HG03521 (cell line): ENCODE measurements at regions not wholly inside any gene's neighbourhood (a gene's known extent, or its start where the extent isn't known, plus 50 kb on each side); places are given as distances from the start of the nearest gene placed in this dataset.
"Not testable (repeated sequence)": the region's sequence is repeated elsewhere in the genome, so short reads cannot be mapped to it uniquely, and the experiment has no call there.

Experiments
- ATAC-seq: cut with Tn5 transposase; IDR thresholded peaks from one replicate; pipeline ENCODE4 v1.9.1; 2021; ENCODE audit warnings: mild to moderate bottlenecking, moderate library complexity; ENCODE audit not compliant: unreplicated experiment

DNA sequence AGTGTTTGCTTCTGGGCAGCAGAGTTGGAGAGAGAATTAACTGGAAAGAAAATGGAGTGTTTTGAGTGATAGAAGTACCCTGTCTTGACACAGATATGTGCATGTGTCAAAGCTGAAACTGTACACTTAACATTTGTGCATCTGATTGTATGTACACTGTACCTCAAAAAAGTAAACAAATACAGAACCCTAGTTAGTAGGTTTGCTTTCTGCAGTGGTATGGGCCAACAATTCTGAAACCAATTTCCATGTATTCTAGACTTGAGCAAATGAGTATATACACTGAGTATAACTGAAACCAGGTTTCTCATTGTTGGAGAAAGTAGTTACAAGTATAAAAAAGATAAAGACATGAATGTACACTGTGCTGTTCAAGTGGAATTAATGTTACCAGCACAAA, 52.4 kb downstream of the ELAPOR2 start:
- ATAC-seq: no peak

DNA sequence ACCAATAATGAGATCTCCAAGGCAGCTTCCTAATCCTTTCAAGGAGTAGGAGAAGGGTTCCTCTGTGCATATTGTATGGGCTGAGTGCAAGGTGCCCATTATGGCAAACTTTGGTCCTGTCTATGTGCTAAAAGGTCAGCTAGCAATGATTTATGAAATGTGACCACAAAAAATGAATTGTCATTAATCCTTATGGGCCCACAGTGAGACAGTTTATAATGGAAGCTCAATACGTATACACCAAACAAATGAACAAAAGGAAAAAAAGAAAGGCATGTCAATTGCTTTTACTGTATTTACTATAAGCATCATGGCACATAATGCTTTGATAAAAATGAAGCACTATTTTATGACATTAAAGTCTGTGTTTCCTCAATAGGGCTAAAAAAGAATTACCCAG, 54.5 kb downstream of the ELAPOR2 start:
- no peak for ATAC-seq

DNA sequence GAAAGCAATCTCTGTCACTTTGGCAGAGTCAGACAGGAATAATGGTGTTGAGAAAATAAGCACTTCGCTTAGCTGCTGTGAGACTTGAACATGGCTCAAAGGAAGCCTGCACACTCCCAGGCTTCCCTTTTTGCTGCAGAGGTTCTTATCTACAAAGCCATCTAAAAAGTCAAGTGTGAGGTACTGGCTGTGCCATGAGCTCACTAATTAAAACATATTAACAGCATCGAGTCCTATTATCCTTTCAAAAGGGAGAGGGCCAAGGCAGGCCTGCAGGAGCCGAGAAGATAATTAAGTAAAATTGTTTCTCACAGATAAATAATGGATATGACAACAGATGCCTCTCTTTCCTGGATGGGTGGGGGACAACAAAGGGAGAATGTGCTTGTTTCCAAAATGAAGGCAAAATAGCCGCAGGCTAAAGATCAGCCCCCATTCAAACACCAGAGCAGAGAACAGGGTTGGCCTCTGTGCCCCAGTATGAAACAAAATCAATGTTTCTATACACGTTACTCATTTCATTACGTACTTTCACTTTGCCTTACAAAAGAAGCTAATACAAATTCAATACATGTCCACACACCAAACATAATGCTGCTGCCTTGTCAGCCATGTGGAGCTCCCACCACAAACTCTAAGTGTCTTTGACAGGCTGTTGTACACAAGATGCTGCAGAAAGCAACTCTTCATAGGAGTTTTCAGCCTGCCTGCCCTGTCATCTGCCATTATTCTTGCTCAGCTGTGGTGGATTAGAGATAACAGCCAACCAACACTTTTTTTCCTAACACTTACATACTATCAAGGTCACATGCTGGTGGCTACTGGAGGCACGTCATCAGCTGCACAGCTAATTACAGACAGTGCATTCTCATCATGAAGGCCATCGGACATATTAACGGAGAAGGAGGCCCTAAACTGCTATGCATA, 55.3 kb downstream of the ELAPOR2 start:
- ATAC-seq: no peak

DNA sequence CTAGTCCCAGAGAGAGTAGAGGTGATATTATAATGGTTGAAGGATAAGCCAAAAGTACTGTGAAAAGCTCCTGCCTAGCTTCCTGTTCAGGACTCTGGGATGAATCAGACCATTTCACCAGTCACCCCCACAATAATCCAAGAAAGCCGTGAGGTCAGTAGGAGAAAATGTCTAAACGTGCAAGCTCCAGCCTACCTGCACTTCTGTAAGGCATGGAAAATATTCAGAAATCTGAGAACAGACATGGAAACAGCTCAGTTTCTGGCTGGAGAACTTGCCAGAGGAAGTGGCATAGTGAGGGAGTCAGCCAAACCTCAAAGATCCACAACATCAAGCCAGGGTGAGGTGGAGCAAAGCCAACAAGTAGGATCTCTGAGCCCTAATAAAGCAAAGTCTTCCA, 58.2 kb downstream of the ELAPOR2 start:
- no peak for ATAC-seq

DNA sequence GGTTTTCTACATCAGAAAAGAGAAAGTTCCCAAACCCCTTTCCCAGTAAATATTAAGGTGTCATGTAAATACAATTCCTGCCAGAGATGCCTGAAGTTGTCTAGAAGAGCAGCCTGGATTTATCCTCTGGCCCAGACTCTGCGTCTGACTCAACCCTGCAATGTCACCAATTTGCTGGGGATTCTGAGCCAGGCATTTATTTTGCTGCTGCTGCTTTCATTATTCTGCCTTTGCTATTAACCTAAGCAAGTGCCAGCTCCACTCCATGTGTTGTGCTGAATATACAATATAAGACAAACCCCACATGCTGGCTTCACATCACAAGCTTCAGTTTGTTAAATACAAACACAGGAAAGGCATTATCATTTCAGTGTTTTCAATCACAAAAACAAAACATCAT, 59.1 kb downstream of the ELAPOR2 start:
- no peak for ATAC-seq

DNA sequence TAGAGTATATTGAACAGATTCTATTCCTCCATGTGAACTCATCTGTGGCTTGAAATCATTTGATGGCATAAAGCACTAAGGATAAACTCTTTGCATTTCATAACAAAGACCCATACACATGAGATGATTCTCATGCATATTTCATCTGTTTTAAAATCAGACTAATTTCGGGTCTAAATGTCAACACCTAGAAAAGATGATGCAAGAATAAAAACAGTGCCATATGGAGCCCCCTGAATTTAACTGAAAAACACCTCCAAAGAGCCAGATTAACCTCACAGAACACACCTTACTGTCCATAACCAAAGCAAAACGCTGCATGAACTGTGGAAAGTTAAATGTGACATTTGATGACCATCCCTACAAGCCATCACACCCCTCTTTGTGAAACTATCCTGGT, 59.7 kb downstream of the ELAPOR2 start:
- no peak for ATAC-seq

DNA sequence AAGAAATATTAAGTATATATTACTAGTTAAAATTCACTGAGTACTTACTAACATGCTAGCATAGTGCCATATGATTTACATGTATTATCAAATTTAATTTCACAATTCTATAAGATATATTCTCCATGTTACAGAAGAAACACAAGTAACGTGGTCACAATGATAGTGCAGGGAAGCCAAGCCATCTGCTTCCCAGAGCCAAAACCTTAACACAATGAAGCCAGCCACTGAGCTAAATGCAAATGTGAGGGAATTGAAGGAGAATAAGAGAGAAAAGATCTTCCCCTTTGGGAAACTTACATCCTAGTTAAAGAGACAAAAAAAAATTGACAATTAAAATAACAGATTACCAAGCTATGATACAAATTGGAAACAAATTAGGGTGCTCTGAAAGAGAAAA, 63.6 kb downstream of the ELAPOR2 start:
- ATAC-seq: no peak

DNA sequence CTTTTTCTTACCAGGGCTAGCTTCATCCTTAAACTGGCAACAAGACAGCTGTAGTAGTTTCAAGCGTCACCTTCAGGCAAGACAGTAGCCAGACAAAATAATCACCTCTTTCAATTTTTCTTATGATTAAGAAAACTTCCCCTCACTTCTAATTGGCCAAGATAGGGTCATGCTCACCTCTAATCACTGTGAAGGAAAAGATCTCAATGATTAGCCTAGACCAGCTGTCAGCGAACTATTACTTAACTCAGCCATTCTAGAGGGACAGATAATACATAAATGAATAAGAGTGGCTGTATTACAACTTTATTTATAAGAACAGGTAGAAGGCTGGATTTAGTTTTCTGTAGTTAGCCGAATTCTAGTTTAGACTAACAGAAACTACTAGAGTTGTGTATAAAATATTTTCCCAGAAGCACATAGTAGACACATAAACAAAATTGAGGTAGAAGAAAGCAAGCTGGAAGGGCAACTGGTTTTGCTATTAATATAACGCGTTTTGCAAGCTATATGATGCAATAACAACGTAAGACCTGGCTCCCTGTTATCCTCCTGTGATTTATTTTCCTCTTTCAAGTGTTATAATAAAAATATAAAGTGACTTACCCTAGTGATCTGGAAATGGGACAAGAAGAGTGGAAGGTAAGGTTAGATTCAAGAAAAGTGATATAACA, 64.3 kb downstream of the ELAPOR2 start:
- ATAC-seq: no peak

DNA sequence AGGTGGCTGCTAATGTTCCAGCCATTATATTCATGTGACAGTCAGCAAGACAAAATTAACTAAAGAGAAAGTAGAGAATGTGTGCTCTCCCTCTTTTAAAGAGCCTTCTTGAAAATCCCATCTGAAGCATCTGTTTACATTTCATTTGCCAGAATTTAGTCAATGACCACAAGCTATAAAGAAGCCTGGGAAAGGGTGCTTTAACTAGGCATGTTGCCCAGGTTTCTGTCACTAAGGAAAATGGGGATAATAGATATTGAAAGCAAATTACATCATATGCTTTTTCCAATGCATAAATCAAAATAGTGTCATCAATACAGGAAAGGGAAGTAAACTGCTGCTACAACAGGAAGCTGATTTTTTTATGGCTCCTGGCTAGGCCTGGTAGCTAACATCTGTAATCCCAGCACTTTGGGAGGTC, 67.7 kb downstream of the ELAPOR2 start:
- ATAC-seq: no peak

DNA sequence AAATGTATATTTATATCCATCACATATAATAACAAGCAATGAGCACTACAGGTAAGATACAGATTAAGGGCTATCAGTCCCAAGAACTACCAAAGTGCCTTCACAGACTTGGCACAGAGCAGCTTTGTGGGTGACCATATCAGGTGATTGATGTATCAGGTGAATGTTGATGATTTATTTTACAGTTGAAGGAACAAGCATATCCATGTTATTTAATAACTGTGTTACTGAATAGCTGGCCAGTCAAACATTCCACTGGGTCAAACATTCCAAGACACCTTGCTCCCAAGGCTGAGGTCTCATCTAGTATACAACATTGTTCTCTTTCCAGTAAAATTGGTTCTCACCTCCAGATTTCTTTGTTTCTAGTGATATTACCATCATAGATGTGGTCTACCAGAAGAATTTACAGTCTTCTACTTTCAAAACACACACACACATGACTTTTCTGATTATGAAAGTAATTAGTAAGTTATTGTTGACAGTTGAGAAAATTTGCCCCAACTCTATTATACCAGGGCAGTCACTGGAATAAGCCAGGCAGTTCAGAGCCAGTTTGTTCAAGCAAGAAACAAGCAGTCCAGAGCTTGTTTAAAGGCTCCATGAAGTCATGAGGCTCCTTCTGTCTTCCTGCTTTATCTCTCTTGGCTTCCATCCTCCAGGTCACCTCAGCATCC, 68.2 kb downstream of the ELAPOR2 start:
- peak; percentile 77 for ATAC-seq

DNA sequence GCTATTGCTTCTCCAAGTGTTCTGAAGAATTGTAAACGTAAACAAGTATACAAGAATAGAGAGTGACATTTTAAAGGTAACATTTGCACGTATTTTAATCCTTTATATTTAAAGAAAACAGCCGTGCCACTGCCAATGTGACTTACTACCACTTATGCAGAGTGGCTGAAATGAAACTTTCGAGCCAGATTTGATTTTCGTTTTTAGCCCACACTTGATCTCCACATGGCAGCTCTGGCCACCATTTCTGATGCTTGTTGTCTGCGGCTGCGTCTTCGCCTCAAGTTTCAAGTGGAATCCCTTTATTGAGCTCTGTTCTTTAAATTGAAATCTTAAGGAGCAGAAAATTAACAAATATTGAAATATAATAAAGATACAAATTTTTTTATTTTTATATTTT, 70.0 kb downstream of the ELAPOR2 start:
- ATAC-seq: no peak

DNA sequence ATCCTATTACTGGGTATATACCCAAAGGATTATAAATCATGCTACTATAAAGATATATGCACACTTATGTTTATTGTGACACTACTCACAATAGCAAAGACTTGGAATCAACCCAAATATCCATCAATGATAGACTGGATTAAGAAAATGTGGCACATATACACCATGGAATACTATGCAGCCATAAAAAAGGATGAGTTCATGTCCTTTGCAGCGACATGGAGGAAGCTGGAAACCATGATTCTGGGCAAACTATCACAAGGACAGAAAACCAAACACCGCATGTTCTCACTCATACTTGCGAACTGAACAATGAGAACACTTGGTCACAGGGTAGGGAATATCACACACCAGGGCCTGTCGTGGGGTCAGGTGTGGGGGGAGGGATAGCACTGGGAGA, 71.6 kb downstream of the ELAPOR2 start:
- ATAC-seq: not testable (repeated sequence)

DNA sequence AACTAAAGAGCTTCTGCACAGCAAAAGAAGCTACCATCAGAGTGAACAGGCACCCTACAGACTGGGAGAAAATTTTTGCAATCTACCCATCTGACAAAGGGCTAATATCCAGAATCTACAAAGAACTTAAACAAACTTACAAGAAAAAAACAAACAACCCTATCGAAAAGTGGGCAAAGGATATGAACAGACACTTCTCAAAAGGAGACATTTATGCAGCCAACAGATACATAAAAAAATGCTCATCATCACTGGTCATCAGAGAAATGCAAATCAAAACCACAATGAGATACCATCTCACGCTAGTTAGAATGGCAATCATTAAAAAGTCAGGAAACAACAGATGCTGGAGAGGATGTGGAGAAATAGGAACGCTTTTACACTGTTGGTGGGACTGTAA, 72.1 kb downstream of the ELAPOR2 start:
- not testable (repeated sequence) for ATAC-seq

DNA sequence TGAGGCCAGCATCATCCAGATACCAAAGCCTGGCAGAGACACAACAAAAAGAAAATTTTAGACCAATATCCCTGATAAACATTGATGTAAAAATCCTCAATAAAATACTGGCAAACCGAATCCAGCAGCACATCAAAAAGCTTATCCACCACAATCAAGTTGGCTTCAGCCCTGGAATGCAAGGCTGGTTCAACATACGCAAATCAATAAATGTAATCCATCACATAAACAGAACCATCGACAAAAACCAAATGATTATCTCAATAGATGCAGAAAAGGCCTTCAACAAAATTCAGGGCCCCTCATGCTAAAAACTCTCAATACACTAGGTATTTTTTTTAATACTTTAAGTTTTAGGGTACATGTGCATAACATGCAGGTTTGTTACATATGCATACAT, 74.1 kb downstream of the ELAPOR2 start:
- not testable (repeated sequence) for ATAC-seq

DNA sequence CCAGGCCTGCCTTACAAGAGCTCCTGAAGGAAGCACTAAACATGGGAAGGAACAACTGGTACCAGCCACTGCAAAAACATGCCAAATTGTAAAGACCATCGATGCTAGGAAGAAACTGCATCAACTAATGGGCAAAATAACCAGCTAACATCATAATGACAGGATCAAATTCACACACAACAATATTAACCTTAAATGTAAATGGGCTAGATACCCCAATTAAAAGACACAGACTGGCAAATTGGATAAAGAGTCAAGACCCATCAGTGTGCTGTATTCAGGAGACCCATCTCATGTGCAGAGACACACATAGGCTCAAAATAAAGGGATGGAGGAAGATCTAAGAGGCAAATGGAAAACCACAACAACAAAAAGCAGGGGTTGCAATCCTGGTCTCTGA, 75.8 kb downstream of the ELAPOR2 start:
- not testable (repeated sequence) for ATAC-seq

DNA sequence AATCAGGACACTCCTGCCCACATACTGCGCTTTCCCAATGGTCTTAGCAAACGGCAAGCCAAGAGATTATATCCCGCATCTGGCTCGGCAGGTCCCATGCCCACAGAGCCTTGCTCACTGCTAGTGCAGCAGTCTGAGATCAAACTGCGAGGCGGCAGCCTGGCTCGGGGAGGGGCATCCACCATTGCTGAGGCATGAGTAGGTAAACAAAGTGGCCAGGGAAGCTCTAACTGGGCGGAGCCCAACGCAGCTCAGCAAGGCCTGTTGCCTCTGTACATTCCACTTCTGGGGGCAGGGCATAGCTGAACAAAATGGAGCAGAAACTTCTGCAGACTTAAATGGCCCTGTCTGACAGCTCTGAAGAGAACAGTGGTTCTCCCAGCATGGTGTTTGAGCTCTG, 77.5 kb downstream of the ELAPOR2 start:
- not testable (repeated sequence) for ATAC-seq

DNA sequence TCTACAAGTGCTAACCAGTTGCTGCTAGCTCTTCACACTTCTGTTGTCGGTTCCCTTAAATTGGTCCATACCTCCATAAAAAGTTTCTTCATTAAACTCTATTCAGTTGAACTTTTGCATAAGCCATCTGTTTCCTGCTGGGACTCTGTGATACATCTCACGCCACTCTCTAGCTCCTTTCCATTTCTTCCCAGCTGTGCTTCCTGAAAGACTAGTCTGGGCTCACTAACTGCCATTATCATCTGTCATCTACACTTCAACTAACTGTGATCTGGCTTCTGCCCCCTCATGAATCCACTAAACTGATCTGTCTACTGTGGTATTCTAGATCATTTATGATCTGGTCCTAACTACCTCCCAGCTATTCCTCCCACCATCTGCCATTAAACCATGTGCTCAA, 78.3 kb downstream of the ELAPOR2 start:
- no peak for ATAC-seq

DNA sequence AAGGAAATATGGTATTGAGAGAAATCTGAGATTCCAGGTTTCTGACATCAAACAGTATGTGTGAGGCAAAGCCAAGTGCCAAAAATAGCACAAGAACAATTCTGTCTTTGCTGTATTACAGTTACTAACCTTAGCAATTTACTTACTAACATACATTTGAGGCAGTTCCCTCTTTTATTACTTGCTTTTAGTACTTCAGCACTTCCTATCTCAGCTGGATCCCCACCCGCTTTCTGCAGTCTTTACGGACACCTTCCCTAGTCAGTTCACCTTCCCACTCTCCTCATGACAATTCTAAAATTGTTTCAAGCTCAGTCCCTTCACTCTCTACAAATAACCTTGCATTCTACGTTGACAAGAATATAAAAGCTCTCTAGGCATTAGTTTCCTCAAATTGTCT, 79.2 kb downstream of the ELAPOR2 start:
- ATAC-seq: no peak

DNA sequence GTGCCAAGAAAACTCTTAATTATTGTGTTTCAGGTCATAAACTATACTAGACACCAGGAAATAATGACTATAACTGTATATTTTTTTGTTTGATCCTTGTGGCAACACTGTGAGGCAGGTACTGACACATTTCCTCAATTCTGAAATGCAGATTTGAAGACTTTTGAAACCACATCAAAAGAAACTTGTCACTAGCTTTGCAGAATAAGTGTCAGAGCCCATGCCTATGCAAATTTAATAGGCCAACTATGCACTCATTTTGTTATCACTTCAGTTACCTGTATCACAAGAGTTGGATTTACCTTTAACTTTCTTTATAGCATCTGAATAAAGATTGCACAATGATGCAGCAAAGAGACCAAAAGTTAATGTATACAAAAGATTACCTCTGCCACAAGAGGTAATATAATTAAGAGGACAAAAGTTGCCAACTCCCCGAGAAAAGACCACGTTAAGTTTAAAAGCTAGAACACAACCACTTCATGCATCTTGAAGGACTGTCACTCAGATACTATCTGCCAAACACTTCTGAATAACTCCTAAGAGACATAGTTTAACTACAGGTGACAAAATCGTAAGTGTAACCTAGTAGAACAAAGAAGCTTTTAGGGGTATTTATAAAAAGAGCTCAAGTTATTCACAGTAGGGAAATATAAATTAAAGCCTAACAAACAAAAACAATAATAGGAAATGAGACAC, 80.5 kb downstream of the ELAPOR2 start:
- peak; percentile 83 for ATAC-seq

DNA sequence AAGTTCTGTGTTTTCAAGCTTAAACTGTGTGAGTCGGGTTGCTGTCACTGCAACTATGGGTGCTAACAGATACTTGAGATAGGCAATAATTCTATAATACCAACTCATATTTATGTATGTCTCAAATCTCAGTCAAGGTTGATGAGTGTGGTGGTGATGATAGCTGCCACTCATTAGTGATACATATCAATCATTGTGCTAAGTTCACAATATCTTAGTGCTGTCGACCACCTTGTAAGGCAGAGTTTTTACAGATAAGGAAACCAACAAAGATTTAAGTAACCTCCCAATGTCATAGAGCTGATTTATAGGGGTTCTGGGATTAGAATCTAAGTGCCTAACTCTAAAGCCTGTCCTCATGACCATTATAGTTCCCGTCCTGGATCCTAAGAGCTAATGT, 82.5 kb downstream of the ELAPOR2 start:
- no peak for ATAC-seq

DNA sequence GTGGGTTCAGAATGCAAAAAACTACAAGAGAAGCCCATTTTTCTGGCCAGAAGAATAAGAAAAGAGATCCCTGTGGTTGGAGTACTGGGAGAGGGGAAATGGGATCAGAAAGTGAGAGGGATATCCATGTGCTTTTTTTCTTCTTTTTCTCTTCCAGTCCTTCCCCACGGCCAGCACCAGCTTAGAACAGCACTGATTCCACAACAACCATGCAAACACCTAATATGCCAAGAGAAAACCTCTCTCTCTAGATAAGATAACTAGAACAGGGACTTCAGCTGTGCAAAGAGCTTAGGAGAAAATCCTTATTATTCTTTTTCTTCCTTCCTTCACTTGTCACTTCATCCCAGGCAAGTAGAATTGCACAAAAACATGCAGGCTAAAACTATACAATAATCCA, 83.5 kb downstream of the ELAPOR2 start:
- ATAC-seq: no peak
